ENCODE measurements at regions not wholly inside any gene's neighbourhood (a gene's known extent, or its start where the extent isn't known, plus 50 kb on each side); places are given as distances from the start of the nearest gene placed in this dataset.
"Not testable (repeated sequence)": the region's sequence is repeated elsewhere in the genome, so short reads cannot be mapped to it uniquely, and the experiment has no call there.

GRCh38 chr14:51342226-51342625 lies 102.2 kb downstream of the TMX1 start:
- DNase-seq (ENCODE audit: low read depth) = no peak

GRCh38 chr14:51351997-51352396 lies 112.0 kb downstream of the TMX1 start:
- DNase-seq (ENCODE audit: low read depth) = no peak

GRCh38 chr14:51353901-51354300 lies 113.9 kb downstream of the TMX1 start:
- DNase-seq (ENCODE audit: low read depth) = no peak

GRCh38 chr14:51354846-51355245 lies 114.8 kb downstream of the TMX1 start:
- DNase-seq (ENCODE audit: low read depth) = no peak

GRCh38 chr14:51356381-51356780 lies 116.3 kb downstream of the TMX1 start:
- DNase-seq (ENCODE audit: low read depth) = no peak

GRCh38 chr14:51357250-51357649 lies 117.2 kb downstream of the TMX1 start:
- DNase-seq (ENCODE audit: low read depth) = no peak

GRCh38 chr14:51360592-51360991 lies 120.5 kb downstream of the TMX1 start:
- no peak for DNase-seq (ENCODE audit: low read depth)

- DNase-seq (ENCODE audit: low read depth) = no peak
Observed at GRCh38 chr14:51365241-51365965, 125.4 kb downstream of the TMX1 start.

GRCh38 chr14:51366460-51366859 lies 126.4 kb downstream of the TMX1 start:
- DNase-seq (ENCODE audit: low read depth) = not testable (repeated sequence)

- DNase-seq (ENCODE audit: low read depth) = not testable (repeated sequence)
Observed at GRCh38 chr14:51366866-51367599, 127.0 kb downstream of the TMX1 start.

GRCh38 chr14:51367600-51367931 lies 127.5 kb downstream of the TMX1 start:
- DNase-seq (ENCODE audit: low read depth) = no peak

GRCh38 chr14:51368721-51369163 lies 128.7 kb downstream of the TMX1 start:
- no peak for DNase-seq (ENCODE audit: low read depth)

- no peak for DNase-seq (ENCODE audit: low read depth)
Observed at GRCh38 chr14:51369814-51370213, 129.8 kb downstream of the TMX1 start.

GRCh38 chr14:51370758-51371386 lies 130.8 kb downstream of the TMX1 start:
- DNase-seq (ENCODE audit: low read depth) = no peak

- DNase-seq (ENCODE audit: low read depth) = not testable (repeated sequence)
Observed at GRCh38 chr14:51377186-51377585, 137.1 kb downstream of the TMX1 start.

- no peak for DNase-seq (ENCODE audit: low read depth)
Observed at GRCh38 chr14:51382506-51382905, 142.5 kb downstream of the TMX1 start.

- DNase-seq (ENCODE audit: low read depth) = no peak
Observed at GRCh38 chr14:51386411-51386810, 146.4 kb downstream of the TMX1 start.

- DNase-seq (ENCODE audit: low read depth) = no peak
Observed at GRCh38 chr14:51386983-51387735, 147.1 kb downstream of the TMX1 start.

- no peak for DNase-seq (ENCODE audit: low read depth)
Observed at GRCh38 chr14:51392416-51392815, 152.4 kb downstream of the TMX1 start.

- DNase-seq (ENCODE audit: low read depth) = no peak
Observed at GRCh38 chr14:51394384-51394783, 154.3 kb downstream of the TMX1 start.

- DNase-seq (ENCODE audit: low read depth) = no peak
Observed at GRCh38 chr14:51394804-51395203, 154.8 kb downstream of the TMX1 start.

GRCh38 chr14:51395361-51395849 lies 155.4 kb downstream of the TMX1 start:
- DNase-seq (ENCODE audit: low read depth) = no peak
